Uterus (tissue), 2 donors: ENCODE measurements at regions not wholly inside any gene's neighbourhood (a gene's known extent, or its start where the extent isn't known, plus 50 kb on each side); places are given as distances from the start of the nearest gene placed in this dataset.

Experiments used
- CTCF ChIP-seq, 4 experiments: fragments of 200-600 bp in 2 of 4; fragments of 450-650 bp in 2 of 4; sonication (generic) in 2 of 4; IDR thresholded peaks; one replicate each; pipeline ENCODE4 v1.5.1; 2016 to 2019; ENCODE audit warnings: antibody characterized with exemption in 4 of 4, mild to moderate bottlenecking in 2 of 4, moderate library complexity in 1 of 4
- POLR2A ChIP-seq, 2 donors: fragments of 450-650 bp; IDR thresholded peaks; one replicate each; pipeline ENCODE4 v1.6.1; 2016; ENCODE audit warnings: antibody characterized with exemption in 2 of 2, mild to moderate bottlenecking in 1 of 2, moderate library complexity in 1 of 2

- TF ChIP-seq CTCF (IDR thresholded peaks at IDR 0.05) (no peak), POLR2A (IDR thresholded peaks at IDR 0.05) (no peak)
Measured at GRCh38 chr3:150292891-150293290, 115.2 kb upstream of the TSC22D2 start.
